GM12873 (cell line): ENCODE measurements at regions not wholly inside any gene's neighbourhood (a gene's known extent, or its start where the extent isn't known, plus 50 kb on each side); places are given as distances from the start of the nearest gene placed in this dataset.

Experiments used
- CTCF ChIP-seq: IDR thresholded peaks from 2 replicates; pipeline ENCODE4 v1.5.1; 2012; ENCODE audit warnings: low read depth, mild to moderate bottlenecking, moderate library complexity, low read length, control low read depth; ENCODE audit not compliant: insufficient read depth; ENCODE audit errors: missing control alignments

GRCh38 chr19:29882719-29883105 is 59.3 kb upstream of the URI1 start:
- no peak for TF ChIP-seq CTCF

- TF ChIP-seq CTCF: no peak
Observed at GRCh38 chr19:29884044-29884443, 58.0 kb upstream of the URI1 start.

GRCh38 chr19:29884466-29884865 is 57.6 kb upstream of the URI1 start:
- TF ChIP-seq CTCF: no peak

- TF ChIP-seq CTCF: no peak
Observed at GRCh38 chr19:29886586-29886985, 55.5 kb upstream of the URI1 start.

- TF ChIP-seq CTCF: peak; percentile 41
Observed at GRCh38 chr19:29887442-29887855, 54.6 kb upstream of the URI1 start.

GRCh38 chr19:29889702-29890101 is 52.3 kb upstream of the URI1 start:
- no peak for TF ChIP-seq CTCF

GRCh38 chr19:29890392-29890791 is 51.6 kb upstream of the URI1 start:
- TF ChIP-seq CTCF: no peak
